Activated CD4-positive, alpha-beta T cell treated with anti-CD3 and anti-CD28 coated beads, Interleukin-2, amount 50 U/mL, for 1 hour (primary cell): ENCODE measurements at regions not wholly inside any gene's neighbourhood (a gene's known extent, or its start where the extent isn't known, plus 50 kb on each side); places are given as distances from the start of the nearest gene placed in this dataset.

Source experiments
- DNase-seq: peaks from one replicate; pipeline ENCODE4 v3.0.0-alpha.2; 2020

DNA sequence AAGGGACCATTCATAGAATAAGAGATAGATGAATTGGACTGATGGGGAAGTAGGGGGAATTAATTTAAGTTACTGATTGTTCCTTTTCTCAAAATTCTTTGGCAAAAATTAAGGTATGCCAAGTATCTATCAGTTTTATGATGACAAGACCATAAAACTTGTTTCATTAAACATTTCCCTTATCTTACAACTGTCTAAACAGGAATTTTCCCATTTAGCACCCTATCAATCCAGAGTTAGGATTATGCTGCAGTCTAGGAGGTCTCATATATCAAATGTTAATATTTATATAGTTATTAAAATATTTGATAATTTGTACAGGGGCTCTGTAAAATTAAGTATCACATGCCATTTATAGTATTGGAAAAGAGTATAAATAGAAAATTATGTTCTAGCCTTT lies 51.5 kb upstream of the ARID1B start:
- no peak for DNase-seq

DNA sequence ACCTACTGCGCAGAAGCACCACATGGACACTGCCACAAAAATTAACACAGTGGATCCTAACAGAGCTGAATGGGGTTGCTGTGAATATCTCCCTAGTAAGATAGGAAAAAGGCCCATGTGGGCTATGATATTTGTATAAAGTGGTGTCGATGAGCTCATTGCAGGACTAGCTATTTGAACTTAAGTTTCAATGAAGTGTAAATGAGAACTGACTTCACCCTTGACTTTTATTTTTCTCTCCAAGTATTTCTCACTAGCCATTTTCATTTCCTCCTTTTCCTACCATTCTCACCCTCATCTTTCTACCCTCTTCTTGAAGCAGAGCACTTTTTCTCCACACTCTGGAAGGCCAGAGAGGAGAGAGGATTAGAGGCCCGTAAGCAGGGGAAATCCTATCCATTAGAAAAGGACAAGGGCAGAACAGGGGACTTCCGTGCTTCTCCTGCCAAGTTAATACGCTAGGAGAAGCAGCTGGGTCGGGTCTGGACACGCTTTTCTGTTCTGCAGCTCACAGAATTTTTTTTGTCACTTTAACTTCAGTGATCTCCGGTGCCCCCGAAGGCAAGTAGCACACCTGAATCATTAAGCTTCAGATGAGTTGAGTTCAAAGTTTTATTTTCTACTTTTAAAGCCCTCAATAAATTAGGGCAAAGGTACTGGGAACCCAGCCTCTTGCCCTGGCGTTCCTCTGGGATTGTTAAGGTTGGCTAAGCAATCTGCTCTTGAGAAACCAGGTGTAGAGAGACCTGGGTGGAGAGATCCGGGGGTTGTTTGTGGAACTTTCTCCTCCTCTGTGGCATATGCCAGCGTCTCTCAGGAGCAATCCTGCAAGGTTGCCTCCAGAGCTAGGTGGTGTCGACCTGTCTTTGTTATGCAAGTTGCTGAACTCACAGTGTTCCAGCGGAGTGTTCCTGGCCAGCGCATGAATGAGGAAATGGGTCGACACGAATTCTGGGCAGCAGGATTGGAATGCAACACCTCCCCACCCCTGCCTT lies 56.2 kb upstream of the ARID1B start:
- DNase-seq = no peak

DNA sequence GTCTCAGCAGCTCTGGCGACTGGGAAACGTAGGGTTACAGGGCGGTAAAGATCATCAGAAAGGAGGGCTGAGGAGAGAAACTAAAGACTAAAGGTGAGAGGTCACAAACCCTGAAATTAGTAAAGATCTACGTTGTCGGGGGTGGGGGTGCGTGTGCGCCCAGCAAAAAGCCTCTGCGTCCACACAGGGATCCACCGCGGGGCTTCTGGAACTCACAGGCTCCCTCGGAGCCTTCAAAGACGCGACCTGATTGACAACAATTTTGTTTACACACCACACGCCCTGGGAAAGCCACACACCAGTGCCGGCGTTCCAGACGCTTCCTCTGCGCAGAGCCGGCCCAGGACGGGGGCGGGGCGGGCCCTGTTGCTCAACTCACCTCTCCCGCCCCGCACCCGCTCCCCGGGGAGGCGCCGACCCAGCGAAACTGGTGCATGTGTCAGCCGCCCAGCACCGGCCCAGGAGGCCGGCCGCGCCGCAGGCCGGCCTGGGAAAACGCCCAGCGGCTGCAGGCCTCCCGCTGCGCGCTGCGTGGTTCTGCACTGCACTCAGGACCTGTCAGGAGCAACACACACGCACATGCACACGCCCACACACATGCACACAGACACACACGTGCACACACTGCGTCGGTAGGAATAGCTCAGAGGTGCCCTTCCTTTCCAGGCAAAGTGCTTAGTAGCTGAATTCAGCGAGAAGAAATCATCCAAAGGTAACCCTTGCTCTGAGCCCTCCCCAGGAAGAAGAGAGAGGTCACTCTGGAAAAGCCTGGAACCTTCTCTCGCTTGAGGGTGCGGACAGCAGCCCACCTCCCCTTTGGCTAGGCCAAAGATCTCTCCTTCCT lies 57.2 kb upstream of the ARID1B start:
- DNase-seq = peak; percentile 74

DNA sequence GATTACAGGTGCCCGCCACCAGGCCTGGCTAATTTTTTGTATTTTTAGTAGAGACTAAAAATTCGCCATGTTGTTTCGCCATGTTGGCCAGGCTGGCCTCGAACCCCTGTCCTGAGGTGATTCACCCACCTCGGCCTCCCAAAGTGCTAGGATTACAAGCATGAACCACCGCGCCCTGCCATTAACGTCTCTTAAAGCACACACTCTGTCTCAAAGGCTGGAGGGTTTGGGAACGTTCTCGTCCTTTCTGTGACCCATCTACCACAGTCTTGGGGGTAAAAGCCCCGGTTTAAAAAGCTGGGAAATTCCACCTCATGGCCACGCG lies 57.8 kb upstream of the ARID1B start:
- DNase-seq = no peak

DNA sequence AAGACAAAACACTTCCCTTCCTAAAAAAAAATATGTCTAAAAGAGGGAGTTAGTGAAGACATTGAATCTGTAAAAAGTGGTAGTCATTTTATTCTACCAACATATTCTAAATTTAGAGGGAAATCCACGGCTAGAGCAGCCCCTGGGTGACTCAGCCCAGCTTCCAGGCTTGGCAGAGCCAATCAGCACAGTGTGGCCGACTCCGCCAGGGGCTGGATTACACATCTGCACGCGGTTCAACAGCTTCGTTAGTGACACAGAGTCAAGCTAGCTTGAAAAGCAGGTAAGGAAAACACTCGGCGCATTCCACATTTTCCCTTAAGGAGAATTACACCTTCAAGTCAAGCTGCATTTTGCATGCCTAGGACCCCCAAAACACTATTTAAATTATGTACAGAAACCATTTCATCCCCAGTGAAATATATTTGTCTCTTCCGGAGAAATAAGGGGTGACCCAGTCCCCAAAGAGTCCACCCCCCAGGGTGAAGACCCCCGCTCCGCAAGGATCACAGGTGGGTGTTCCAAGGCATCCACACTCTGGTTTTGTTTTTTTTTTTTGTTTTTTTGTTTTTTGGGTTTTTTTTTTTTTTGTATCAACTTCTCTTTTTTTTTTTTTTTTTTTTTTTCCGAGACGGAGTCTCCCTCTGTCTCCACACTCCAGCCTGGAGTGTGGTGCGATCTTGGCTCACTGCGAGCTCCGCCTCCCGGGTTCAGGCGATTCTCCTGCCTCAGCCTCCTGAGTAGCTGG lies 58.4 kb upstream of the ARID1B start:
- DNase-seq = no peak

DNA sequence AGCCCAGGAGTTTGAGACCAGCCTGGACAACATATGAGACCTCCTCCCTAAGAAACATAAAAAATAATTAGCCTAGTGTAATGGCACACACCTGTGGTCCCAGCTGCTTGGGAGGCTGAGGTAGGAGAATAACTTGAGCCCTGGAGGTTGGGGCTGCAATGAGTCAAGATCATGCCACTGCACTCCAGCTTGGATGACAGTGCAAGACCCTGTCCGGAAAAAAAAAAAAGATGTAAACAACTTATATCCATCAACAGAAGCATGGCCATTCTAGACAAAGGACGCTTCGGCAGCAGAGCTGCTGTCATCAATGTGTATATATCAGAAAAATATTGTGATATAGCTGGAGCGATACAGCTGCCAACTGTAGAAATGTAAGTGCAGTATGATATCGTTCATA lies 59.6 kb upstream of the ARID1B start:
- no peak for DNase-seq

DNA sequence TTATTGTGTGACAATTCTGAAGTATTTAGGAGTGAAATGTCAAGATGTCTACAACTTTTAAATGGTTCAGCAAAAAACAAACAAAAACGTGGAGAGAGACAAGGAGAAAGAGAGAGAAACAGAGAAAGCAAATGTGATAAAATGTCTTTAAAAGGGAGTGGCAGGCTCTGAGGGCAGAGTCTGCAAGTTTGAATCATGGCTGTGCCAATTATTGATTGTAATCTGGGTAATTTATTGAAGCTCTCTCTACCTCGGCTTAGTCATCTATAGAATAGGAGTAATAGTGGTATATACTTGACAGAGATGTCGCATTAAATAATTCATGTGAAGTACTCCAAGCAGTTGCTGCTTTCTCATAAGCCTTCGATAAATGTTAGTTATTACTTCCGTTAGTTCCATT lies 61.3 kb upstream of the ARID1B start:
- DNase-seq = no peak

DNA sequence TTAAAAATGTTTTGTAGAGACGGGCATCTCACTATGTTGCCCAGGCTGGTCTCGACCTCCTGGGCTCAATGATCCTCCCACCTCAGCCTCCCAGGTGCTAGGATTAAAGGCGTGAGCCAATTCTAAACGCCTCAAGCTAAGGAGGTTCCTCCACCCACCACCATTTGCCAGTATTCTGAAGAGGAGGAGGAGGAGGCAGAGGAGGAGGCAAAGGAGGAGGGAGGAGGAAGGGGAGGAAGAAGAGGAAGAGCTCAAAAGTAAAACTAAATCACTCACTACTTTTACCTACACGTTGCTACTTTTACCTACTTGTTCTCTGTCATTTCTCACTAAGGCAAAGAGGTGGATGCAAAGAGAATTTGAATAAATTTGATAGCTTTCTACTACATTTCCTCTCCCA lies 63.6 kb upstream of the ARID1B start:
- no peak for DNase-seq

DNA sequence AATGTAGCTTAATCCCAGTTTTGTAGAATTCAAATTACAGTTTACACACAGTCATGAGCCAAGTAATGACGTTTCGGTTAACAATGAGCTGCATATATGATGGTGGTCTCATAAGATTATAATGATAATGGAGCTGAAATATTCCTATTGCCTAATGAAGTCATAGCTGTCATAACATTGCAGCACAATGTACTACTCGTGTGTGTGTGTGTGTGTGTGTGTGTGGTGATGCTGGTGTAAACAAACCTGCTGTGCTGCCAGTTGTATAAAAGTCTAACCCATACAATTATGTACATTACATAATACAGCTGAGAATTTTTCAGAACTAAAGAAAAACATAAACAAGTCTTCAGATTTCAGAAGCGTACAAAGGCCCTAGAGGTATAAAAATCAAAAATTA lies 66.7 kb upstream of the ARID1B start:
- DNase-seq = no peak

DNA sequence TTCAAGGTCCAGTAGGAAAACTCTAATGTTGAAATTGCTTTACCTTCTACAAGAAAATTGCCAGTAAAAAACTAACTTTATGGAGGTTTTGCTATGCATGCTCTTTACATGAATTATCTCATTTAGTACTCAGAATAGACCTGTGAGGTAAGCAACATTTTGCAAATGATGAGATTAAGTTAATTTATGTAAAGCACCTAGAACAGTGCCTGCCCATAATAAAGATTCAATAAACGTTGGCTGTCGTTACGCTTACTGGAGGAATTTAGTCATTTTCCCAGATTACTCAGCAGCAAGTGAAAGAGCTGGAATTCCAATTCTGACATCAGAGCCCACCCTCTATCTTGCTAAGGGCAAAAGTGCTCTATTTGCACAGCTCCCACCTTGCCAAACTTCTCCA lies 69.4 kb upstream of the ARID1B start:
- no peak for DNase-seq

DNA sequence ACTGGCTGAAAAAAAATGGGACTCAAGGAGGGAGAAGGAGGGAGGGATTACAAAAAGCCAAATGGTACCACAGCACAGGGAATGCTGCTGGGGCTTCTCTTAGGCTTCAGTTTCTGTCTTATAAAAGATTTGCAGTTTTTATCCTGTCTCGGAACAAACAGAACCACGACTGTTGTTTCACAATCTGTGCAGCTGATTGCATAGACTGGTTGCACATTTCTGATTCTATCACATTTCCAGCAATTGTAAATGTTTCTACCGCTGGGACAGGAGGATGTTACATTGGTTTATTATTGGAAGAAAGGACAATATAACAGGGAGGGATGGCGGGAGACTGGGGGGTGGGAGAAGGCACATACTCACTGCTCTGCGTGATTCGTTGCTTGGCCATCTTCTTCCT lies 73.5 kb upstream of the ARID1B start:
- DNase-seq = no peak

DNA sequence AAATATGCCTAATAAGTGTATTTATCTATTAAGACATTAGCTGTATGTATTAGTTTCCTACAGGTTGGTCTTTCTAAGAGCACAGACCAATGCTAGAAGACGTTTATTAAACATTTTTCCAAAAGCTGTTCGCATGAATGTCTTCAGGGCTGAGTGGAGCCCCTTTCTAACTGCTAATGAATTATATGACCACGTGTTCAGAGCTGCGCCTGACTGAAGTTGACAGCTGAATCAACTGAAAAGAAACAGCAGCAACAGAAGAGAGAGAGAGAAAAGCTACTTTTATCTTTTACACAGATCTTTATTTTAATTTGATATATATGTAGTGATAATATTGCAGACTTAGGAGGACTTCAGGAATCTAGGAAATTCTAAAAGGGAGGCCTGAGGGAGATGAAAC lies 75.2 kb upstream of the ARID1B start:
- no peak for DNase-seq

DNA sequence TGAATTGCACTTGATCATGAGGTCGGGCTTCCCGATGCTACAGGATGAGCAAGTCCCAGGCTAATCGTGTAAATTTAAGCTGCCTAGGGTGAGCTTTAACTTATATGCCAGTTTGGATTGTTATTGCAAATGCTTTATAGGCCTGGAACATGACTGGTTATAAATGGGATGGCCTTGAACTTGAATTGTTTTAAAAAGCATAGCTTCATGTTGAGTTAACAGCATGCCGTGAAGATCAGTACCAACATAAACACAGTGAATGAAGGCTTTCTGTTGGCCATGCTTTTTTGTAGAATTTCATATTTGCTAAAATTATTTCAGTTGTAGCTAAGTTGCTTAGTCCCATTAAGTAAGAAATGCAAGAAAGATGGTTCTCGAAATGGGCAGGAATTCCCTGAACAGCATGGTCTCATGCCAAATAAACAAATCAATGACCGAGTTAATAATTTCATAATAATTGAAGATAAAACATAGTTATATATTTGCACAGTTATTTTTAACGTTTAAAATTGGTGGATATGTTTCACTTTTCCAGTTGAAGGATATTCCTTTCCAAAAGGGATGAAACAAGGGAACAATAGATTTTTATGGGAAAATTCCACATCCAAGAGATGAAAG lies 76.6 kb upstream of the ARID1B start:
- no peak for DNase-seq

DNA sequence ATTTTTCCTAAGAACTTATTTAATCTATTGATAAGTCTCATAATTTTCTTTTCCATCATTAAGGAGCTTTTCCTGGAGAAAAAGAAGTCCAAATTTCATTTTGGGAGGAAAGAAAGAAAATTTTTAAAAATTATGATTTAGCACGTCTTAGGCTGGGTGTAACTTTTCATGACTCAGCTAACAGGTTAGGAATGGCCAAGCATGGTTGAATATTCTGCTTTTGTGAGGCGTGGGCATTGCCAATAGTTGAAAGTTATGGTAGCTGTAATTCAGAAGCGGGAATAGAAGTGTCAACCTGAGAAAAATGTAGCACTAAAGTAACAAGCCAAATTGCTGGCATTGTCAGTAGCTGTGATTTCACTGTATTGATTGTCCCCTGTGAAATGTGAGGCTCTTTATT lies 77.2 kb upstream of the ARID1B start:
- DNase-seq = no peak

DNA sequence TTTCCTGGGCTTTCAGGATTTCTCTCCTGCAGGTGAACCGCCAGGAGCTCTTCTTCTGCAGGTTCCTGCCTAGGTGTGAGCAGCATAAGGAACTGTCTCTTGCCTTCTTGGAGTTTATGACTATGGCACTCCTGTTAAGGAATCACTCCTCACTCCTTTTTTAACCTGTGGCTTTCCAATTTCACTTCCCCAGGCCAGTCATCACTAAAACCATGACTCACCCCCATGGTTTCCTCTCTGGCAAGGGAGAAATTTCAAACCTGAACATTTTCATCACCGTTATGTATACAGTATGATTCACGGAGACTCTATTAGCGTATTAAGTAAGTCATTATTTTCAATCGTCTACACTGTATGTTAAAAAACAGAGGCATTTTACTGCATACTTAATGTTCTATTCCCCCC lies 78.2 kb upstream of the ARID1B start:
- DNase-seq = no peak

DNA sequence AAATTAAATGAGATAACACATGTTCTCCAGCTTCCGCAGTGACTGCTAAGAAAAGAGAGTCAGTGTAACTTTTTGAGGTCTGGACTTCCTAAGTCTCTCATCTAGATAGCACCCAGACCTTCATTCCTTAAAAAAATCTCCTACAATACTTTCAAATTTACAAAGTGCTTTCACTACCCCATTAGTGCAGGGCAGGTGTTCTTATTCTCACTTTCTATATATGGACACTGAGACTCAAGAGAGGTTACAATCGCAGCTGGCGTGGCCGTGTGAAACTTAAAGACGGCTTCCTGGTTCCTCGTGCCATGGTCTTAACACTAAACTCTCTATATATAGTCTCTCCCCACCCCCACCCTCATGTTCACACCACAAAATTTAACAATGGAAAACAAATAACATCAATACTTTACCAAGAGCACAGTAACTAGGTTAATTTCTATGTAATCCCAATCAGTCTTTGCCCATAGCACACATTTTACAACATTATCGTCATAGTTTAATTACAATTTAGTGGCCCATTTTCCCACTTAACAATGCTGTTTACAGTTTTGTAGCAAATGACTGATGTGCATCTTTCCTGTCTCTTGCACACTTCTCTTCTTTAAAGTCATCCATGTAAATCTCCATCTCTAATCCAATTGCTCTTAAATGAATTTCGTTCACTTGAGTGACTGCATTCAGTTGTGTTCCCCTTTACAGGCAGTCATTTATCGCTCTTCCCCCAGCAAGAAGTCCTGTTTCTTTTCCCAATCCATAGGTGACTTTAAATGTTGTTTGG lies 78.8 kb upstream of the ARID1B start:
- DNase-seq = no peak

DNA sequence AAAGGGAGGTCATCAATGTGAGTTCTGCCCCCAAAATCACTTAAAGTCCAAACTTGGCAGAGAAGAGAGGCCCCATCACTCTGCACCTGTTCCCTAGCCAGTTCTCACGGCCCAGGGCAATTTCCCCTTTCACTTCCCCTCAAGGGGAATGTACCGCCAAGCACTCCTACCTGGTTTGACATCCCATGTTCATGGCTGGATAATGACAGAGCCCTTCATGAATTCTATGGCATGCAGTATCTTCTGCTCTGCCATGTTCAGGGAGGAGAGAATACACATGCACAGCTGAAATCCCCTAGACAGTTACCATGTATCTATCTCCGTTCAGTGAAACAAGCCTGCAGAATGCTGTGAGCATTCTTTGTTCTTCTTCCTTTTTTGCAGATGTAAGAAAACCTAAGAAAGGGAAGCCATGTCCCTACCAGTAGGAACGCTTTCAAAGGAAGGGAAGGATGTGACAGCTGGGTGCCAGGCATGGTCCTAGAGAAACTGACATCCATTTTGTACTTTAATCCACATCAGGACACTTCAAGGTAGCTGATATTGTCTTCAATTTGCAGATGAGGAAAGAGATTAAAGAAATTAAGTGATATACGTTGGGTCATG lies 79.8 kb upstream of the ARID1B start:
- no peak for DNase-seq

DNA sequence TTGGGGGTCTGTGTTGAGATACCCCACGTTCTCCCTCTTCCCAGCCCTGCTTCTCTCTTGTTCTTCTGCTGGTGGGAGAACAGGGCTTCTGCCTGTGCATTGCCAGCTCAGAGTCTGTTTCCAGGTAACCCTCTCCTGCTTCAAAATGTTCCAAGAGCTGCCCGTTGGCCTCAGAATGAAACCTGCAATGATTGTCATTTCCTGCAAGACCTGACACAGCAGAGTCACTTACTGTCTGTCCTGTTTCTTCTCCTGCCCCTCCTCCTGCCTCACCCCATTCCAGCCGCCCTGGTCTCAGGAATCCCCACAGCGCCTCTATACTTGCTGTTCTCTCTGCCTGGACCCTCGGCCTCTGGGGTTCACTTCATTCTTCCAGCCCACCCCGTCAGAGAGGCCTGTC lies 81.4 kb upstream of the ARID1B start:
- DNase-seq = no peak

DNA sequence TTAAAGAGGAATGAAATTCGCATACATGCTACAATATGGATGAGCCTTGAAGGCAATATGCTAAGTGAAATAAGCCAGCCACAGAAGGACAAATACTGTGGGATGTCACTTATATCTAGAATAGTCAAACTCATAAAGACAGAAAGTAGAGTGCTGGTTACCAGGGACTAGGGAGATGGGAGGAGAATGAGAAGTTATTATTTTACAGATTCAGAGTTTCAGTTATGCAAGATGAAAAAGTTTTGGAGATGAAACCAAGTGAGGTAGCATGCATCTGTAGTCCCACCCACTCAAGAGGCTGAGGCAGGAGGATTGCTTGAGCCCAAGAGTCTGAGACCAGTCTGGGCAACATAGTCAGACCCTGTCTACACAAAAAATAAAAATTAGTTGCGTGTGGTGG lies 82.5 kb upstream of the ARID1B start:
- no peak for DNase-seq

DNA sequence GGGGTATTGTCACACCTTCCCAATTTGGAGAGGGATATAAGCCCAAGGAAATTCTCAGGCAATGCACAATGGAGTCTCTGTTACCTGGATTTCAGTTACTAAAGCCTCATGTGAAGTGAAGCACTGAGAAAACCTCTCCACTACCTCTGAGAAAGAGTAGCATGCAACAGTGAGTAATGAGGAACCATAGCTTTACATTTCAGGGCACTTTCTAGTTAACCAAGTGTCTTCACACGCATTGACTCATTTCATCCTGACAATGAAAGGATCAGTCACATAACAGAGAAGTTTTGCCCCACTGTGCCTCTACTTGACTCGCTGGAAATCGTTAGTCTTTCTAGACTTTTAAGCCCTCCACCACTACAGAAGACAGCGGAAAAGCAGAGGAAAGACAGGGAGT lies 86.2 kb upstream of the ARID1B start:
- no peak for DNase-seq

DNA sequence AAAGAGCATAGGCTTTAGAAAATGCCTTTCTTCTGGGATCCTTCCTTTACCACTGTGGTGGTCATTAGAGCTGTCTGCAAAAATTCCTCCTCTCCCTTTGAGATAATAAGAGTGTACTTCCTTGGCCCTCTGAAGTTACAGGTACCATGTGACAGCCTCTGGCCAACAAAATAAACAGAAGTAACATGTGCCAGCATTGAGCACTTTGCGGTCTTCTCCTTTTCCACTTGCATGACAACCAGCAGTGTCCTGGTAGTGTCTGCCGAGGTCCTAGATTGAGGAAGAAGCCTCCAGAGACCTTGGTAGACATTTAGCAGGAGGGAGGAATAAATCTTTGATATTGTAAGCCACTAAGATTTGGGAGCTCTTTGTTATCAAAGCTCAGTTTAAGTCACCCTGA lies 87.5 kb upstream of the ARID1B start:
- DNase-seq = no peak

DNA sequence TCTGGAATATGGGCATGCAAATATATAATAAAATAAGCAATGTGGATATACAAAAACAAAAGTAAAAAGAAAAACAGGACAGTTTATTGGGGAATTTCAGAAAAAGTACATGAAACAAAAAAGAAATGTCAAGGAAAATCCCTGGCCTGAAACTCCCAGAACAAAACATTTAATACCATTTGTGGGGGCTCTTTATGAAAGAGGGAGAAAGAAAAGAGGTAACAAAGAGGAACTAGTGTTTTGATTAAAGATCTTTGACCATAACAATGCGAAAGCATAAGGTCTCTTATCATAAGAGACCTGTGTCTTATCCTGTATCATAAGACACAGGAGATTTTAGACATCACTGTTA lies 88.6 kb upstream of the ARID1B start:
- DNase-seq = no peak
